D721Med (cell line): ENCODE measurements at regions not wholly inside any gene's neighbourhood (a gene's known extent, or its start where the extent isn't known, plus 50 kb on each side); places are given as distances from the start of the nearest gene placed in this dataset.

Experiments used
- DNase-seq: peaks from one replicate; pipeline ENCODE4 v3.0.0; 2011; ENCODE audit warnings: low spot score; ENCODE audit not compliant: insufficient read length
- FAIRE-seq: peaks from 2 replicates; lab custom pipeline; 2011; peaks lifted over from hg19 to GRCh38; lab: Jason Lieb, UNC
- CTCF ChIP-seq: IDR thresholded peaks from 2 replicates; pipeline ENCODE4 v1.5.1; 2012; ENCODE audit warnings: mild to moderate bottlenecking, control low read depth; ENCODE audit not compliant: insufficient read depth; ENCODE audit errors: missing control alignments

- FAIRE-seq (peak; percentile 55), DNase-seq (no peak)
- TF ChIP-seq CTCF, result peak; percentile 43
Measured at GRCh38 chr1:106268070-106268469, 788.4 kb upstream of the PRMT6 start.

- no peak for FAIRE-seq
- no peak for TF ChIP-seq CTCF
- DNase-seq, result no peak
Measured at GRCh38 chr1:106276871-106277270, 779.6 kb upstream of the PRMT6 start.

DNA sequence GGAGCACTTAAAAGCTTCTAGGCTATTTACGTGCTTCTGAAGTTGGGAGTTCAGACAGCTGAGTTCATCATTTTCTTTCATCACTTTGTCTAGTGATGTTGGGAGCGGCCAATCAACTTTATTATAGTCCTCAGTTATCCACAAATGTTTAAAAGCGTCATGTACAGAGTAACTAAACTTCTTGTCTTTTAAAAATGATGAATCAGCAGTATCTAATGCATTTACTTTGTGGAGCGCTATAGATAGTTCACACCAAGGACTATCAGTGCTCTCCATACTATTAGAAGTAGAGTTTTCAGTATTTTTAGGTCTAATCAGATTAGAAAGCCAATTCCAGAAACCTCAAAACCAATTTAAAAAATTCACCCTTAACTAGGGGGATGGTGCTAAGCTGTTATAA is 778.7 kb upstream of the PRMT6 start:
- no peak for TF ChIP-seq CTCF
- no peak for DNase-seq
- no peak for FAIRE-seq

DNA sequence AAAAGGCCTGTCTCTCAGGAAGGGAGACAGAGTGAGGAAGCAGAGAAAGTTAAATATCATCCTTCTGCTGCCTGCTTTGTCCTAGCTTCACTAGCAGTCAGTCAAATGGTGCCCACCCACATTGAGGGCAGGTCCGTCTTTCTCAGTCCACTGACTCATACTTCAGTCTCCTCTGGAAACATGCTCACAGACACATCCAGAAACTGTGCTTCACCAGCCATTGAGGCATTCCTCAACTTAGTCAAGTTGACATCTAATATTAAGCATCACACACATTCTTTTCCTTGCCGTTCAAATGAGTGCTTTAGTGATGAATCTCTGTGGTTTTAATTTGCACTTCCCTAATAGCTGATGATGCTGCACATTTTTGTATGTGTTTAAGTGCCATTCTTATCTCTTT is 777.8 kb upstream of the PRMT6 start:
- DNase-seq (no peak), FAIRE-seq (no peak)
- no peak for TF ChIP-seq CTCF

GRCh38 chr1:106289265-106289928 is 767.1 kb upstream of the PRMT6 start:
- TF ChIP-seq CTCF, result no peak
- FAIRE-seq, result no peak
- DNase-seq, result no peak

DNA sequence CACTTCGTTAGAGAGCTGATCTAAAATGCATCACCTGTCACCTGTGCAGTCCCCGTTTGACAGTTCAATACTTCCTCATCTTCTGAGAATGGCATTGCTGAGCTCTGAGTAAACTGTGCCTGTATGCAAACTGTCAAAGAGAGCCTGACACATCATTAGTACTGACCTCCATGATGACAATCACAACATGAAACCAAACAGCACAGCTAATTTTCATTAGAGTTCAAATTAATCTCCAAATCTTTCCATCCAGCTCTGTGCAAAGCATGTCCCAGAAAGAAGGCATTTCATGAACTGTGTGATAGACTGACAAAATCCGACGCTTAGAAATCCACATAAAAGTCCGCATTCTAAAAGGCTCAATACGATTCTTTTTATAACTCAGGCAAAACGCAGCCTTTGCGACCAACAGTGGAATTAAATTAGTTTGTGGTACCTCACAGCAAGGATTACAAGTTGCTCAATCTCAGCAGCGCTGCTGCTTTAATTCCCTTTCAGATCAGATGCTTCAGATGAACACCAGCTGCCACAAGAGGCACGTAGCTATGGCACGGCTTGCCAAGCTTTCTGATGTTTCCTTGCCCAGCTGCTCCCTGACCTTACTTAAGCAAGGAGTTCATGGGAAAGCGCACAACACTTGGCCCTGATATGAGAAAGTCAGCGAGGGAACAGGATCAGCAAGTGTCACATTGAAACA is 765.5 kb upstream of the PRMT6 start:
- TF ChIP-seq CTCF, result no peak
- no peak for DNase-seq
- no peak for FAIRE-seq

DNA sequence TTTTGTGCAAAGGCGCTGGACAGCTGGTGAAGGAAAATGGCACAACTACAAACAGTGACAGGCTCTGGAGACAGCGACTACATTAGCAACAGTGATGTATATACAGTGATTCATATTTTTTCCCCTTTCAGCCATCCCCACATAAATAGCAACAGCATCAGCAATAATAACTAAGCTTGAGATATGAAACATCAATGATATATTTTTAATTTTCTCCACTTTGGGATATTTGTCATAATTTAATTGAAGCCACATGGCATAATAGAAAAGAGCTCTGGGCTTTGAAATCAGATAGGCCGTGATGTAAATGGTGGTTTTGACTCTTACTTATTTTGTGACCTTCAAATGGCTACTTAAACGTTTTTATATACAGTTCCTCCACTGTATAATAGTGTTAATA is 764.3 kb upstream of the PRMT6 start:
- FAIRE-seq (no peak), DNase-seq (no peak)
- TF ChIP-seq CTCF, result no peak
